A549 (cell line): ENCODE measurements at regions not wholly inside any gene's neighbourhood (a gene's known extent, or its start where the extent isn't known, plus 50 kb on each side); places are given as distances from the start of the nearest gene placed in this dataset.

Experiments
- CTCF ChIP-seq: fragments of >200 bp; sonication (Bioruptor Twin); formaldehyde crosslinking; IDR thresholded peaks from 3 replicates; pipeline ENCODE4 v1.5.1; 2016
- HDAC2 ChIP-seq: fragments of 200-600 bp; sonication (generic); IDR thresholded peaks from 2 replicates; pipeline ENCODE4 v1.6.1; 2016
- MAX ChIP-seq: IDR thresholded peaks from 2 replicates; pipeline ENCODE4 v1.6.1; 2012
- NR3C1 ChIP-seq: fragments of >200 bp; sonication (Bioruptor Twin); formaldehyde crosslinking; IDR thresholded peaks from 3 replicates; pipeline ENCODE4 v1.6.1; 2017
- POLR2A ChIP-seq: IDR thresholded peaks from 2 replicates; pipeline ENCODE4 v1.6.1; 2012; ENCODE audit warnings: mild to moderate bottlenecking, low read length

- no peak for TF ChIP-seq MAX
- no peak for TF ChIP-seq POLR2A
- TF ChIP-seq HDAC2, result no peak
- TF ChIP-seq CTCF, result no peak
- TF ChIP-seq NR3C1, result no peak
Observed at GRCh38 chr5:168216989-168217388, 74.5 kb upstream of the WWC1 start.
